Adipocyte (in vitro differentiated cells): ENCODE measurements at regions not wholly inside any gene's neighbourhood (a gene's known extent, or its start where the extent isn't known, plus 50 kb on each side); places are given as distances from the start of the nearest gene placed in this dataset.

Experiments
- DNase-seq: peaks from one replicate; pipeline ENCODE4 v3.0.0-alpha.2; 2015; ENCODE audit warnings: low read depth
- H3K27me3 ChIP-seq: replicated peaks from 2 replicates; pipeline ENCODE4 v1.7.0; 2013; ENCODE audit warnings: mild to moderate bottlenecking, low read length, moderate library complexity; ENCODE audit not compliant: control insufficient read depth, insufficient read depth
- H3K36me3 ChIP-seq: 2 replicates; pipeline ENCODE4 v1.7.0; 2013; ENCODE audit warnings: low read length, mild to moderate bottlenecking, moderate library complexity; ENCODE audit not compliant: control insufficient read depth, insufficient read depth, severe bottlenecking
- H3K4me1 ChIP-seq: 2 replicates; pipeline ENCODE4 v1.7.0; 2013; ENCODE audit warnings: mild to moderate bottlenecking, low read length, moderate library complexity; ENCODE audit not compliant: control insufficient read depth, insufficient read depth
- H3K4me3 ChIP-seq: 2 replicates; pipeline ENCODE4 v1.7.0; 2013; ENCODE audit warnings: mild to moderate bottlenecking, low read length, moderate library complexity
- H3K9ac ChIP-seq: 2 replicates; pipeline ENCODE4 v1.7.0; 2013; ENCODE audit warnings: mild to moderate bottlenecking, low read length, moderate library complexity
- H3K9me3 ChIP-seq: 2 replicates; pipeline ENCODE4 v1.7.0; 2013; ENCODE audit warnings: mild to moderate bottlenecking, low read length, moderate library complexity; ENCODE audit not compliant: control insufficient read depth

GRCh38 chr2:58299123-58299522 lies 58.0 kb upstream of the FANCL start:
- H3K36me3 ChIP-seq = no peaks in the 10 kb centered on the region
- no peak overlapping the region for H3K4me3 ChIP-seq
- no peak for DNase-seq
- no peaks in the 10 kb centered on the region for H3K27me3 ChIP-seq
- peaks cover 3% of the 10 kb centered on the region for H3K9me3 ChIP-seq
- H3K9ac ChIP-seq = no peak overlapping the region
- no peaks in the 10 kb centered on the region for H3K4me1 ChIP-seq

GRCh38 chr2:58293056-58293455 lies 51.9 kb upstream of the FANCL start:
- Histone ChIP-seq H3K4me1 (no peaks in the 10 kb centered on the region), H3K9me3 (no peaks in the 10 kb centered on the region), H3K36me3 (no peaks in the 10 kb centered on the region), H3K4me3 (no peak overlapping the region), H3K27me3 (no peaks in the 10 kb centered on the region), H3K9ac (no peak overlapping the region)
- no peak for DNase-seq

GRCh38 chr2:58291726-58292438 lies 50.8 kb upstream of the FANCL start:
- Histone ChIP-seq H3K4me3 (no peak overlapping the region), H3K9me3 (no peaks in the 10 kb centered on the region), H3K27me3 (no peaks in the 10 kb centered on the region), H3K4me1 (no peaks in the 10 kb centered on the region), H3K36me3 (no peaks in the 10 kb centered on the region), H3K9ac (no peak overlapping the region)
- no peak for DNase-seq
